T-cell (primary cell): ENCODE measurements at regions not wholly inside any gene's neighbourhood (a gene's known extent, or its start where the extent isn't known, plus 50 kb on each side); places are given as distances from the start of the nearest gene placed in this dataset.
"Not testable (repeated sequence)": the region's sequence is repeated elsewhere in the genome, so short reads cannot be mapped to it uniquely, and the experiment has no call there.

Experiments used
- ATAC-seq, 4 experiments: fragments of 200-7000 bp in 3 of 4; fragments of 150-1000 bp in 1 of 4; cut with Tn5 transposase; replicated peaks in 1 of 4; 1 replicate in 3 of 4; 2 replicates in 1 of 4; pipeline ENCODE4 v1.10.0; 2021; ENCODE audit warnings: moderate library complexity in 3 of 4, mild to moderate bottlenecking in 2 of 4, moderate number of reproducible peaks in 1 of 4
- CTCF ChIA-PET, 2 donors: fragments of 300-600 bp; sonication (Branson Sonifier 250); formaldehyde crosslinking; loops; one replicate each; lab custom pipeline; 2022; ENCODE audit warnings: antibody characterized with exemption in 2 of 2; lab: Charles Lee
- POLR2A ChIA-PET, 2 donors: fragments of 300-600 bp; sonication (Branson Sonifier 250); formaldehyde crosslinking; loops; one replicate each; lab custom pipeline; 2022; ENCODE audit warnings: antibody characterized with exemption in 2 of 2; lab: Charles Lee
- DNase-seq, 35 experiments: peaks; one replicate each; pipeline versions ENCODE4 v3.0.0 to v3.0.0-alpha.2; 2013 to 2023
- H3K27ac ChIP-seq: one replicate; pipeline ENCODE4 v1.5.1; 2013; ENCODE audit warnings: low read length
- H3K27me3 ChIP-seq, 2 experiments: replicated peaks in 1 of 2; 1 replicate in 1 of 2; 2 replicates in 1 of 2; pipeline versions ENCODE4 v1.6.1 to v1.7.0; 2013; ENCODE audit warnings: low read length in 1 of 2, mixed read lengths in 1 of 2; ENCODE audit not compliant: control insufficient read depth in 2 of 2, insufficient read depth in 2 of 2; ENCODE audit errors: extremely low read depth in 1 of 2
- H3K36me3 ChIP-seq, 2 donors: 1 replicate in 1 of 2; 2 replicates in 1 of 2; pipeline versions ENCODE4 v1.6.1 to v1.7.0; 2013; ENCODE audit warnings: low read length in 1 of 2; ENCODE audit not compliant: control insufficient read depth in 2 of 2, insufficient read depth in 1 of 2; ENCODE audit errors: extremely low read depth in 1 of 2
- H3K4me1 ChIP-seq, 2 experiments: 1 replicate in 1 of 2; 2 replicates in 1 of 2; pipeline versions ENCODE4 v1.6.1 to v1.7.0; 2013; ENCODE audit warnings: low read length in 2 of 2, mixed read lengths in 1 of 2; ENCODE audit not compliant: insufficient read depth in 2 of 2, control insufficient read depth in 1 of 2; ENCODE audit errors: extremely low read depth in 1 of 2
- H3K4me3 ChIP-seq, 2 donors: 1 replicate in 1 of 2; 2 replicates in 1 of 2; pipeline versions ENCODE4 v1.5.1 to v1.7.0; 2013; ENCODE audit warnings: mild to moderate bottlenecking in 2 of 2, low read length in 1 of 2, moderate library complexity in 1 of 2; ENCODE audit not compliant: control insufficient read depth in 1 of 2; ENCODE audit errors: extremely low read depth in 1 of 2
- H3K9me3 ChIP-seq: 2 replicates; pipeline ENCODE4 v1.7.0; 2013
- H3K27ac Mint-ChIP-seq, 2 donors: one replicate each; pipeline ENCODE4 v1.8.0; 2020 to 2021; ENCODE audit warnings: mild to moderate bottlenecking in 2 of 2, mixed read lengths in 2 of 2
- H3K27me3 Mint-ChIP-seq, 2 donors: one replicate each; pipeline ENCODE4 v1.8.0; 2021 to 2022; ENCODE audit warnings: mixed read lengths in 2 of 2
- H3K36me3 Mint-ChIP-seq: one replicate; pipeline ENCODE4 v1.8.0; 2021; ENCODE audit warnings: mixed read lengths
- H3K4me1 Mint-ChIP-seq, 3 donors: one replicate each; pipeline ENCODE4 v1.8.0; 2020 to 2022; ENCODE audit warnings: mixed read lengths in 3 of 3, mild to moderate bottlenecking in 1 of 3
- H3K4me3 Mint-ChIP-seq, 3 donors: one replicate each; pipeline ENCODE4 v1.8.0; 2020 to 2022; ENCODE audit warnings: mild to moderate bottlenecking in 3 of 3, mixed read lengths in 3 of 3, moderate library complexity in 3 of 3
- H3K9me3 Mint-ChIP-seq, 3 donors: one replicate each; pipeline ENCODE4 v1.8.0; 2020 to 2022; ENCODE audit warnings: mixed read lengths in 3 of 3
- WGBS: methylation state at CpG from one replicate; pipeline ENCODE4 v1.1.5; 2013; ENCODE audit warnings: missing lambda C conversion rate; ENCODE audit not compliant: insufficient coverage; 5-methylcytosine and 5-hydroxymethylcytosine counted together

- ATAC-seq, DNase-seq, POLR2A ChIA-PET, H3K9me3 ChIP-seq, H3K27ac ChIP-seq, H3K27me3 ChIP-seq, H3K4me3 ChIP-seq, H3K36me3 ChIP-seq, H3K4me1 Mint-ChIP-seq, H3K9me3 Mint-ChIP-seq, H3K4me3 Mint-ChIP-seq, H3K4me1 ChIP-seq, H3K27me3 Mint-ChIP-seq, H3K36me3 Mint-ChIP-seq, CTCF ChIA-PET, H3K27ac Mint-ChIP-seq: not testable (repeated sequence)
- no CpG with 5 or more reads among the region's 1 CpG for WGBS
These were observed 744.2 kb upstream of the CDH18 start for GRCh38 chr5:20732223-20732622.

- H3K4me3 Mint-ChIP-seq, ATAC-seq, H3K9me3 Mint-ChIP-seq, H3K9me3 ChIP-seq, H3K4me3 ChIP-seq, H3K4me1 ChIP-seq, DNase-seq, H3K36me3 Mint-ChIP-seq, H3K27me3 ChIP-seq, H3K36me3 ChIP-seq, H3K27ac Mint-ChIP-seq, H3K27ac ChIP-seq, CTCF ChIA-PET, POLR2A ChIA-PET, H3K27me3 Mint-ChIP-seq, H3K4me1 Mint-ChIP-seq: not testable (repeated sequence)
- WGBS = no CpG with 5 or more reads among the region's 3 CpGs
These were observed 733.3 kb upstream of the CDH18 start for GRCh38 chr5:20721286-20721685.

- H3K9me3 ChIP-seq, H3K27me3 ChIP-seq, H3K27ac ChIP-seq, ATAC-seq, H3K36me3 Mint-ChIP-seq, H3K4me3 Mint-ChIP-seq, H3K4me1 ChIP-seq, H3K27ac Mint-ChIP-seq, H3K36me3 ChIP-seq, CTCF ChIA-PET, H3K27me3 Mint-ChIP-seq, DNase-seq, H3K4me1 Mint-ChIP-seq, H3K4me3 ChIP-seq, POLR2A ChIA-PET: not testable (repeated sequence)
- H3K9me3 Mint-ChIP-seq = peaks cover 4 to 18% (median 6%) of the 10 kb centered on the region in 3 donors
- WGBS = no CpG with 5 or more reads among the region's 4 CpGs
These were observed 723.6 kb upstream of the CDH18 start for GRCh38 chr5:20711520-20712155.

GRCh38 chr5:20707634-20708033, 719.6 kb upstream of the CDH18 start:
- H3K36me3 Mint-ChIP-seq, H3K27me3 Mint-ChIP-seq, H3K27ac Mint-ChIP-seq, ATAC-seq, H3K4me3 Mint-ChIP-seq, H3K27me3 ChIP-seq, CTCF ChIA-PET, DNase-seq, POLR2A ChIA-PET, H3K27ac ChIP-seq, H3K36me3 ChIP-seq, H3K4me1 Mint-ChIP-seq, H3K4me1 ChIP-seq, H3K4me3 ChIP-seq, H3K9me3 ChIP-seq: not testable (repeated sequence)
- peaks cover 2 to 13% (median 3%) of the 10 kb centered on the region in 3 donors for H3K9me3 Mint-ChIP-seq
- WGBS = 74% methylated on average over 3 of the region's 5 CpGs

- 0% methylated on average over 1 of the region's 2 CpGs for WGBS
- ATAC-seq (no peak), DNase-seq (no peak)
- Mint-ChIP-seq H3K36me3 (no peaks in the 10 kb centered on the region), H3K9me3 (peaks cover under 1 to 14% (median 8%) of the 10 kb centered on the region in 3 donors), H3K4me1 (no peaks in the 10 kb centered on the region), H3K4me3 (no peak overlapping the region), H3K27ac (no peak overlapping the region), H3K27me3 (no peaks in the 10 kb centered on the region)
- Histone ChIP-seq H3K27ac (no peak overlapping the region), H3K4me3 (no peak overlapping the region), H3K36me3 (no peaks in the 10 kb centered on the region), H3K4me1 (no peaks in the 10 kb centered on the region), H3K27me3 (no peaks in the 10 kb centered on the region), H3K9me3 (no peaks in the 10 kb centered on the region)
- CTCF ChIA-PET = no interaction called here
- POLR2A ChIA-PET = no interaction called here
These were observed 706.1 kb upstream of the CDH18 start for GRCh38 chr5:20694121-20694520.

- H3K9me3 Mint-ChIP-seq = peaks cover 8 to 22% (median 14%) of the 10 kb centered on the region in 3 donors
- DNase-seq (no peak), ATAC-seq (no peak)
- Histone ChIP-seq H3K4me1 (no peaks in the 10 kb centered on the region), H3K27ac (no peak overlapping the region), H3K27me3 (no peaks in the 10 kb centered on the region), H3K4me3 (no peak overlapping the region), H3K9me3 (no peaks in the 10 kb centered on the region), H3K36me3 (no peaks in the 10 kb centered on the region)
- H3K4me3 Mint-ChIP-seq = no peak overlapping the region
- no peaks in the 10 kb centered on the region for H3K36me3 Mint-ChIP-seq
- CTCF ChIA-PET = no interaction called here
- no peaks in the 10 kb centered on the region for H3K4me1 Mint-ChIP-seq
- H3K27me3 Mint-ChIP-seq = no peaks in the 10 kb centered on the region
- no peak overlapping the region for H3K27ac Mint-ChIP-seq
- POLR2A ChIA-PET = no interaction called here
- no CpG with 5 or more reads among the region's 1 CpG for WGBS
These were observed 704.9 kb upstream of the CDH18 start for GRCh38 chr5:20692913-20693312.
